ENCODE measurements at regions not wholly inside any gene's neighbourhood (a gene's known extent, or its start where the extent isn't known, plus 50 kb on each side); places are given as distances from the start of the nearest gene placed in this dataset.
A peak's percentile ranks its signal among the peaks of the same experiment; 100 is the strongest.

DNA sequence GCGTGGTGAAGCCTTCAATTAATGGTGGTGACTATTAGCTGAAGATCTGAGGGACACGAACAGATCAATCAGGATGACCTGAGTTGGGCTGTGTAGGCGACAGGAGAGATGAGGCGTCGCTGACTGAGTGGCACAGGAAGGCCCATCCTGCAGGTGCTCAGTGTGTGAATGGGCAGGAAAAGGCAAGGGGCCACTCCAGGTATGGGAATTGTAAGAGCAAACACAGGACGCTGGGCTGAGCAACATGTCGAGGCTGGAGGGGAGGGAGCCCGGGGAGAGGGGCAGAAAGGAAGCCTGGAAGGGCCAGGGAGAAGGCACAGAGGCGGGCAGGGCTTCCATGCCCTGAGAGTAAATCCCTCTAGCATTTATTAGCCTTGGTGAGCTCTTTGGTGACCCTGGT lies 151.0 kb downstream of the VEGFA start:
- peaks cover 0 to 3% (median 0%) of the 10 kb centered on the region in 7 donors for H3K9me3 Mint-ChIP-seq
- H3K9ac ChIP-seq (ENCODE audit: insufficient read depth, low read length, poor library complexity, severe bottlenecking), result no peak overlapping the region
- no peaks in the 10 kb centered on the region for H3K27me3 ChIP-seq (ENCODE audit: control insufficient read depth in 2 of 2, insufficient read depth in 2 of 2, low read length in 2 of 2)
- no peak for DNase-seq
- no peak overlapping the region for H3K4me3 Mint-ChIP-seq
- no peaks in the 10 kb centered on the region for H4K20me1 ChIP-seq (ENCODE audit: insufficient read depth, low read length)
- peaks cover 33% of the 10 kb centered on the region for H3K4me1 Mint-ChIP-seq
- H3K27ac ChIP-seq (ENCODE audit: low read depth in 1 of 2, low read length in 2 of 2), result no peak overlapping the region
- no peaks in the 10 kb centered on the region for H3K36me3 Mint-ChIP-seq
- H3K27ac Mint-ChIP-seq, result no peak overlapping the region
- intact Hi-C loops (cut with micrococcal nuclease), result no loop called here
- no peak overlapping the region for H3K4me2 ChIP-seq (replicated peaks; ENCODE audit: extremely low read depth, low read length, poor library complexity, severe bottlenecking)
- H3K27me3 Mint-ChIP-seq (ENCODE audit: low read depth in 3 of 3), result peaks cover 5 to 16% (median 13%) of the 10 kb centered on the region in 3 donors
- H3K4me3 ChIP-seq (replicated peaks in 1 of 3; ENCODE audit: low read depth in 2 of 3, low read length in 3 of 3), result no peak overlapping the region
- H3K9me3 ChIP-seq (replicated peaks in 1 of 2; ENCODE audit: control insufficient read depth in 1 of 2, insufficient read depth in 1 of 2, low read length in 2 of 2), result no peaks in the 10 kb centered on the region
- 94% methylated on average over 7 of the region's 9 CpGs for WGBS (ENCODE audit: insufficient coverage)
- TF ChIP-seq CTCF (IDR thresholded peaks at IDR 0.05), result no peak
- no peaks in the 10 kb centered on the region for H3K36me3 ChIP-seq (replicated peaks in 1 of 2; ENCODE audit: control insufficient read depth in 1 of 2, insufficient read depth in 2 of 2, low read length in 2 of 2)
- no peak overlapping the region for H2AFZ ChIP-seq (ENCODE audit: insufficient read depth, low read depth, low read length, poor library complexity, severe bottlenecking)
- H3K79me2 ChIP-seq (ENCODE audit: insufficient read depth, low read length), result no peaks in the 10 kb centered on the region
- peaks cover 24 to 28% of the 10 kb centered on the region in 2 donors for H3K4me1 ChIP-seq (ENCODE audit: control insufficient read depth in 1 of 2, insufficient read depth in 2 of 2, low read length in 2 of 2)

DNA sequence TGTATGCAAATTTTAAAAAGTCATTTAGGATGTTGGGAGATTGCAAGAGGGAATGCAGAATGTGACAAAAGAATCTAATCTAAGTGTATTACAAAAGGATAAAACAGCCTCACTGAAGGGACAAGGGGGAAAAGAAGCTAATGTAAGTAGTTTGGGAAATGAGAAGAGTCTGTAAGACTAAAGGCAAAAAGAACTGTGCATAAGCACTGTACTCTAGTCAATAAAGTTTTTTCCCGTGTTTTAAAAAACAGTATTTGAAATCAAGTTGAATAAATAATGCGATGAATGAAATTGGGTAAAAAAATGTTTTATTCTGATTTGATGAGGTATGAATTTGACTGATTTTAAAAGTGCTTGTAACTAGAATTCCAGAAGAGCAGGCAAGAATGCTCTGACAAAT lies 149.8 kb downstream of the VEGFA start:
- TF ChIP-seq CTCF (IDR thresholded peaks at IDR 0.05), result no peak
- peak overlapping the region in 1 of 7 donors; percentile 31 for H3K27ac Mint-ChIP-seq
- peaks cover 24 to 28% of the 10 kb centered on the region in 2 donors for H3K4me1 ChIP-seq (ENCODE audit: control insufficient read depth in 1 of 2, insufficient read depth in 2 of 2, low read length in 2 of 2)
- H3K9ac ChIP-seq (ENCODE audit: insufficient read depth, low read length, poor library complexity, severe bottlenecking), result no peak overlapping the region
- no peak overlapping the region for H3K4me2 ChIP-seq (replicated peaks; ENCODE audit: extremely low read depth, low read length, poor library complexity, severe bottlenecking)
- DNase-seq, result no peak
- no peaks in the 10 kb centered on the region for H3K36me3 ChIP-seq (replicated peaks in 1 of 2; ENCODE audit: control insufficient read depth in 1 of 2, insufficient read depth in 2 of 2, low read length in 2 of 2)
- peaks cover 5 to 11% (median 7%) of the 10 kb centered on the region in 3 donors for H3K27me3 Mint-ChIP-seq (ENCODE audit: low read depth in 3 of 3)
- no peaks in the 10 kb centered on the region for H3K9me3 ChIP-seq (replicated peaks in 1 of 2; ENCODE audit: control insufficient read depth in 1 of 2, insufficient read depth in 1 of 2, low read length in 2 of 2)
- H3K4me3 ChIP-seq (replicated peaks in 1 of 3; ENCODE audit: low read depth in 2 of 3, low read length in 3 of 3), result no peak overlapping the region
- H2AFZ ChIP-seq (ENCODE audit: insufficient read depth, low read depth, low read length, poor library complexity, severe bottlenecking), result no peak overlapping the region
- H3K27me3 ChIP-seq (ENCODE audit: control insufficient read depth in 2 of 2, insufficient read depth in 2 of 2, low read length in 2 of 2), result no peaks in the 10 kb centered on the region
- WGBS (ENCODE audit: insufficient coverage), result 100% methylated on average over 2 of the region's 2 CpGs
- peaks cover 36% of the 10 kb centered on the region for H3K4me1 Mint-ChIP-seq
- no peak overlapping the region for H3K4me3 Mint-ChIP-seq
- intact Hi-C loops (cut with micrococcal nuclease), result no loop called here
- H3K79me2 ChIP-seq (ENCODE audit: insufficient read depth, low read length), result no peaks in the 10 kb centered on the region
- H4K20me1 ChIP-seq (ENCODE audit: insufficient read depth, low read length), result no peaks in the 10 kb centered on the region
- H3K9me3 Mint-ChIP-seq, result peaks cover 0 to 2% (median 0%) of the 10 kb centered on the region in 7 donors
- H3K36me3 Mint-ChIP-seq, result no peaks in the 10 kb centered on the region
- H3K27ac ChIP-seq (ENCODE audit: low read depth in 1 of 2, low read length in 2 of 2), result no peak overlapping the region

Measured in CD14-positive monocyte (primary cell).